ENCODE measurements at regions not wholly inside any gene's neighbourhood (a gene's known extent, or its start where the extent isn't known, plus 50 kb on each side); places are given as distances from the start of the nearest gene placed in this dataset.
A peak's percentile ranks its signal among the peaks of the same experiment; 100 is the strongest.

- no peak for DNase-seq
Observed at GRCh38 chr6:40312213-40313015, 274.8 kb downstream of the LRFN2 start.

GRCh38 chr6:40308533-40309306, 278.4 kb downstream of the LRFN2 start:
- peak; percentile 57 for DNase-seq

GRCh38 chr6:40307712-40308111, 279.5 kb downstream of the LRFN2 start:
- no peak for DNase-seq

- DNase-seq: no peak
Observed at GRCh38 chr6:40302856-40303454, 284.2 kb downstream of the LRFN2 start.

GRCh38 chr6:40299681-40300080, 287.5 kb downstream of the LRFN2 start:
- no peak for DNase-seq

- DNase-seq: no peak
Observed at GRCh38 chr6:40298207-40298606, 289.0 kb downstream of the LRFN2 start.

GRCh38 chr6:40295251-40295950, 291.8 kb downstream of the LRFN2 start:
- peak; percentile 9 for DNase-seq

- DNase-seq: no peak
Observed at GRCh38 chr6:40293460-40294185, 293.5 kb downstream of the LRFN2 start.

- DNase-seq: no peak
Observed at GRCh38 chr6:40293060-40293459, 294.1 kb downstream of the LRFN2 start.

GRCh38 chr6:40290816-40291215, 296.3 kb downstream of the LRFN2 start:
- no peak for DNase-seq

- no peak for DNase-seq
Observed at GRCh38 chr6:40288919-40289318, 298.2 kb downstream of the LRFN2 start.

GRCh38 chr6:40287296-40287850, 299.8 kb downstream of the LRFN2 start:
- DNase-seq: no peak

GRCh38 chr6:40286721-40287120, 300.4 kb downstream of the LRFN2 start:
- no peak for DNase-seq

- no peak for DNase-seq
Observed at GRCh38 chr6:40285996-40286395, 301.2 kb downstream of the LRFN2 start.

- no peak for DNase-seq
Observed at GRCh38 chr6:40285535-40285934, 301.6 kb downstream of the LRFN2 start.

GRCh38 chr6:40282986-40283385, 304.2 kb downstream of the LRFN2 start:
- no peak for DNase-seq

GRCh38 chr6:40281402-40281801, 305.8 kb downstream of the LRFN2 start:
- no peak for DNase-seq

- no peak for DNase-seq
Observed at GRCh38 chr6:40280231-40280630, 306.9 kb downstream of the LRFN2 start.

GRCh38 chr6:40276141-40276540, 311.0 kb downstream of the LRFN2 start:
- no peak for DNase-seq

GRCh38 chr6:40274058-40274457, 313.1 kb downstream of the LRFN2 start:
- no peak for DNase-seq

GRCh38 chr6:40268614-40269013, 318.6 kb downstream of the LRFN2 start:
- no peak for DNase-seq

- no peak for DNase-seq
Observed at GRCh38 chr6:40268166-40268565, 319.0 kb downstream of the LRFN2 start.

Measured in stimulated activated CD4-positive, alpha-beta T cell treated with anti-CD3 and anti-CD28 coated beads, Interleukin-4, amount 100 ng/mL, for 24 hours (primary cell).